Right lobe of liver (tissue), 4 donors: ENCODE measurements at regions not wholly inside any gene's neighbourhood (a gene's known extent, or its start where the extent isn't known, plus 50 kb on each side); places are given as distances from the start of the nearest gene placed in this dataset.

ENCODE experiments used
- POLR2A ChIP-seq: fragments of 450-650 bp; IDR thresholded peaks from one replicate; pipeline ENCODE4 v1.6.1; 2017; ENCODE audit warnings: antibody characterized with exemption, mild to moderate bottlenecking
- TF ChIP-seq, protein P1 (sequence below), 4 donors: fragments of 200-600 bp in 3 of 4; fragments of 450-650 bp in 1 of 4; IDR thresholded peaks; one replicate each; pipeline versions ENCODE4 v1.5.1 to v1.8.0; 2016 to 2022; ENCODE audit warnings: antibody characterized with exemption in 4 of 4, mild to moderate bottlenecking in 2 of 4
- donor health status: DM: no; HTN: no; CAD: no.
- donor health status: DM: no; HTN: no; CAD: no.
- donor health status: DM: no; HTN: yes; CAD: no.

DNA sequence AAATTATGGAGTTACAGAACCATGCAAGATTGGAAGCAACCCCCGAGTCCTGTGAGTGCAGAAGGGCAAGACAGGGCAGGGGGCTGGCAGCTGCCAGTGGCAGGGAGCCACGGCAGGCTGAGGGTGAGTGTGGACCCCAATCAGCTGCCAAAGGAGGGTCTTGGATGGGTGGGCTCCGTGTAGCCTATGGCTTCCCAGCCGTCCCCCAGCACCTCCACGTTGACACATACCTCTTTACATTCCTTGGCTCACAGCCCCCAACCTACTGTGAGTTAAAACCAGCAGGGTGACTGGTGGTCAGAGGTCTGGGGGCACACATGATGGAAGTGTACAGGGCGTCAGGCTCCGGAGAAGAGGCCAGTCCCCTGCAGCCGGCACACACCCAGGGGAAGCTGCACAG is 60.9 kb upstream of the SALL3 start:
- TF ChIP-seq POLR2A: no peak
- TF ChIP-seq, protein P1, sequence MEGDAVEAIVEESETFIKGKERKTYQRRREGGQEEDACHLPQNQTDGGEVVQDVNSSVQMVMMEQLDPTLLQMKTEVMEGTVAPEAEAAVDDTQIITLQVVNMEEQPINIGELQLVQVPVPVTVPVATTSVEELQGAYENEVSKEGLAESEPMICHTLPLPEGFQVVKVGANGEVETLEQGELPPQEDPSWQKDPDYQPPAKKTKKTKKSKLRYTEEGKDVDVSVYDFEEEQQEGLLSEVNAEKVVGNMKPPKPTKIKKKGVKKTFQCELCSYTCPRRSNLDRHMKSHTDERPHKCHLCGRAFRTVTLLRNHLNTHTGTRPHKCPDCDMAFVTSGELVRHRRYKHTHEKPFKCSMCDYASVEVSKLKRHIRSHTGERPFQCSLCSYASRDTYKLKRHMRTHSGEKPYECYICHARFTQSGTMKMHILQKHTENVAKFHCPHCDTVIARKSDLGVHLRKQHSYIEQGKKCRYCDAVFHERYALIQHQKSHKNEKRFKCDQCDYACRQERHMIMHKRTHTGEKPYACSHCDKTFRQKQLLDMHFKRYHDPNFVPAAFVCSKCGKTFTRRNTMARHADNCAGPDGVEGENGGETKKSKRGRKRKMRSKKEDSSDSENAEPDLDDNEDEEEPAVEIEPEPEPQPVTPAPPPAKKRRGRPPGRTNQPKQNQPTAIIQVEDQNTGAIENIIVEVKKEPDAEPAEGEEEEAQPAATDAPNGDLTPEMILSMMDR (IDR thresholded peaks at IDR 0.05): no peak
